GM23338 (cell line): ENCODE measurements at regions not wholly inside any gene's neighbourhood (a gene's known extent, or its start where the extent isn't known, plus 50 kb on each side); places are given as distances from the start of the nearest gene placed in this dataset.

Experiments
- CTCF ChIP-seq, 2 experiments: fragments of 200-600 bp in 1 of 2; sonication (generic) in 1 of 2; conservative IDR thresholded peaks; 2 replicates each; pipeline versions ENCODE4 v1.5.1 to v1.6.1; 2016 to 2017; ENCODE audit warnings: antibody characterized with exemption in 2 of 2, low read depth in 2 of 2, mild to moderate bottlenecking in 2 of 2, moderate library complexity in 1 of 2
- EZH2 ChIP-seq: fragments of 200-600 bp; sonication (generic); IDR thresholded peaks from one replicate; pipeline ENCODE4 v1.8.0; 2017; ENCODE audit warnings: antibody characterized with exemption, mild to moderate bottlenecking, low read depth; ENCODE audit not compliant: unreplicated experiment
- EZH2phosphoT487 ChIP-seq: fragments of 200-600 bp; sonication (generic); IDR thresholded peaks from one replicate; pipeline ENCODE4 v1.8.1; 2018; ENCODE audit warnings: antibody characterized with exemption; ENCODE audit not compliant: unreplicated experiment

GRCh38 chrX:150060406-150060805, 122.1 kb upstream of the EOLA2 start:
- TF ChIP-seq CTCF (conservative IDR thresholded peaks at IDR 0.05; ENCODE audit: low read depth in 2 of 2) (no peak), EZH2phosphoT487 (no peak), EZH2 (no peak)
